ENCODE measurements at regions not wholly inside any gene's neighbourhood (a gene's known extent, or its start where the extent isn't known, plus 50 kb on each side); places are given as distances from the start of the nearest gene placed in this dataset.
"Not testable (repeated sequence)": the region's sequence is repeated elsewhere in the genome, so short reads cannot be mapped to it uniquely, and the experiment has no call there.

- no peak for DNase-seq (ENCODE audit: extremely low spot score)
- no peaks in the 10 kb centered on the region for H3K36me3 ChIP-seq (ENCODE audit: insufficient read depth)
- no peaks in the 10 kb centered on the region for H3K4me1 ChIP-seq (ENCODE audit: insufficient read depth)
- H3K27ac ChIP-seq (ENCODE audit: low read depth) = no peak overlapping the region
- 86% methylated on average over 3 of the region's 3 CpGs for WGBS
- no peak overlapping the region for H3K4me3 ChIP-seq (ENCODE audit: low read depth, low read length)
These were observed 210.1 kb downstream of the DEPDC1B start for GRCh38 chr5:60489856-60490255.

GRCh38 chr5:60489377-60489776 is 210.6 kb downstream of the DEPDC1B start:
- H3K27ac ChIP-seq (ENCODE audit: low read depth) = no peak overlapping the region
- WGBS = 19% methylated on average over 2 of the region's 2 CpGs
- H3K4me3 ChIP-seq (ENCODE audit: low read depth, low read length) = no peak overlapping the region

GRCh38 chr5:60488466-60489130 is 211.4 kb downstream of the DEPDC1B start:
- Histone ChIP-seq H3K4me1 (ENCODE audit: insufficient read depth) (no peaks in the 10 kb centered on the region), H3K4me3 (ENCODE audit: low read depth, low read length) (no peak overlapping the region), H3K36me3 (ENCODE audit: insufficient read depth) (no peaks in the 10 kb centered on the region), H3K27ac (ENCODE audit: low read depth) (no peak overlapping the region)
- WGBS = 41% methylated on average over 6 of the region's 6 CpGs
- DNase-seq (ENCODE audit: extremely low spot score) = no peak

More at GRCh38 chr5:60489377-60489776, 210.6 kb downstream of the DEPDC1B start:
- no peak for DNase-seq (ENCODE audit: extremely low spot score)
- Histone ChIP-seq H3K4me1 (ENCODE audit: insufficient read depth) (no peaks in the 10 kb centered on the region), H3K36me3 (ENCODE audit: insufficient read depth) (no peaks in the 10 kb centered on the region)

GRCh38 chr5:60487885-60488442 is 212.0 kb downstream of the DEPDC1B start:
- DNase-seq (ENCODE audit: extremely low spot score) = peak; percentile 58
- no peak overlapping the region for H3K27ac ChIP-seq (ENCODE audit: low read depth)
- H3K4me3 ChIP-seq (ENCODE audit: low read depth, low read length) = no peak overlapping the region
- H3K4me1 ChIP-seq (ENCODE audit: insufficient read depth) = no peaks in the 10 kb centered on the region
- no peaks in the 10 kb centered on the region for H3K36me3 ChIP-seq (ENCODE audit: insufficient read depth)
- WGBS = 39% methylated on average over 16 of the region's 16 CpGs

GRCh38 chr5:60487476-60487875 is 212.5 kb downstream of the DEPDC1B start:
- WGBS = 18% methylated on average over 2 of the region's 2 CpGs
- no peak overlapping the region for H3K27ac ChIP-seq (ENCODE audit: low read depth)

GRCh38 chr5:60485361-60485760 is 214.6 kb downstream of the DEPDC1B start:
- no peak overlapping the region for H3K27ac ChIP-seq (ENCODE audit: low read depth)
- 81% methylated on average over 1 of the region's 1 CpG for WGBS

More at GRCh38 chr5:60487476-60487875, 212.5 kb downstream of the DEPDC1B start:
- Histone ChIP-seq H3K36me3 (ENCODE audit: insufficient read depth) (no peaks in the 10 kb centered on the region), H3K4me1 (ENCODE audit: insufficient read depth) (no peaks in the 10 kb centered on the region), H3K4me3 (ENCODE audit: low read depth, low read length) (no peak overlapping the region)
- DNase-seq (ENCODE audit: extremely low spot score) = peak; percentile 35

GRCh38 chr5:60483050-60483449 is 216.9 kb downstream of the DEPDC1B start:
- DNase-seq (ENCODE audit: extremely low spot score) = no peak
- no peaks in the 10 kb centered on the region for H3K4me1 ChIP-seq (ENCODE audit: insufficient read depth)
- H3K27ac ChIP-seq (ENCODE audit: low read depth) = no peak overlapping the region
- H3K4me3 ChIP-seq (ENCODE audit: low read depth, low read length) = no peak overlapping the region
- no peaks in the 10 kb centered on the region for H3K36me3 ChIP-seq (ENCODE audit: insufficient read depth)

More at GRCh38 chr5:60485361-60485760, 214.6 kb downstream of the DEPDC1B start:
- H3K36me3 ChIP-seq (ENCODE audit: insufficient read depth) = no peaks in the 10 kb centered on the region
- H3K4me3 ChIP-seq (ENCODE audit: low read depth, low read length) = no peak overlapping the region
- no peaks in the 10 kb centered on the region for H3K4me1 ChIP-seq (ENCODE audit: insufficient read depth)
- DNase-seq (ENCODE audit: extremely low spot score) = no peak

- Histone ChIP-seq H3K4me1 (ENCODE audit: insufficient read depth) (no peaks in the 10 kb centered on the region), H3K36me3 (ENCODE audit: insufficient read depth) (no peaks in the 10 kb centered on the region), H3K4me3 (ENCODE audit: low read depth, low read length) (no peak overlapping the region), H3K27ac (ENCODE audit: low read depth) (no peak overlapping the region)
- 81% methylated on average over 1 of the region's 1 CpG for WGBS
- DNase-seq (ENCODE audit: extremely low spot score) = no peak
These were observed 217.7 kb downstream of the DEPDC1B start for GRCh38 chr5:60482301-60482700.

GRCh38 chr5:60479542-60479941 is 220.4 kb downstream of the DEPDC1B start:
- WGBS = 89% methylated on average over 2 of the region's 2 CpGs
- no peaks in the 10 kb centered on the region for H3K4me1 ChIP-seq (ENCODE audit: insufficient read depth)

GRCh38 chr5:60477849-60478248 is 222.1 kb downstream of the DEPDC1B start:
- Histone ChIP-seq H3K4me1 (ENCODE audit: insufficient read depth) (no peaks in the 10 kb centered on the region), H3K36me3 (ENCODE audit: insufficient read depth) (no peaks in the 10 kb centered on the region), H3K27ac (ENCODE audit: low read depth) (no peak overlapping the region), H3K4me3 (ENCODE audit: low read depth, low read length) (no peak overlapping the region)
- no peak for DNase-seq (ENCODE audit: extremely low spot score)

More at GRCh38 chr5:60479542-60479941, 220.4 kb downstream of the DEPDC1B start:
- no peak overlapping the region for H3K27ac ChIP-seq (ENCODE audit: low read depth)
- no peak overlapping the region for H3K4me3 ChIP-seq (ENCODE audit: low read depth, low read length)
- DNase-seq (ENCODE audit: extremely low spot score) = no peak
- no peaks in the 10 kb centered on the region for H3K36me3 ChIP-seq (ENCODE audit: insufficient read depth)

- Histone ChIP-seq H3K4me1 (ENCODE audit: insufficient read depth) (no peaks in the 10 kb centered on the region), H3K4me3 (ENCODE audit: low read depth, low read length) (no peak overlapping the region), H3K27ac (ENCODE audit: low read depth) (no peak overlapping the region), H3K36me3 (ENCODE audit: insufficient read depth) (no peaks in the 10 kb centered on the region)
- DNase-seq (ENCODE audit: extremely low spot score) = no peak
- WGBS = 87% methylated on average over 3 of the region's 3 CpGs
These were observed 226.3 kb downstream of the DEPDC1B start for GRCh38 chr5:60473654-60474053.

GRCh38 chr5:60473027-60473426 is 226.9 kb downstream of the DEPDC1B start:
- H3K27ac ChIP-seq (ENCODE audit: low read depth); H3K4me1 ChIP-seq (ENCODE audit: insufficient read depth); H3K36me3 ChIP-seq (ENCODE audit: insufficient read depth); DNase-seq (ENCODE audit: extremely low spot score); H3K4me3 ChIP-seq (ENCODE audit: low read depth, low read length): not testable (repeated sequence)

GRCh38 chr5:60470881-60471280 is 229.1 kb downstream of the DEPDC1B start:
- DNase-seq (ENCODE audit: extremely low spot score) = no peak
- no peaks in the 10 kb centered on the region for H3K4me1 ChIP-seq (ENCODE audit: insufficient read depth)
- no peak overlapping the region for H3K4me3 ChIP-seq (ENCODE audit: low read depth, low read length)
- no peaks in the 10 kb centered on the region for H3K36me3 ChIP-seq (ENCODE audit: insufficient read depth)
- no peak overlapping the region for H3K27ac ChIP-seq (ENCODE audit: low read depth)

- H3K27ac ChIP-seq (ENCODE audit: low read depth) = no peak overlapping the region
- H3K4me3 ChIP-seq (ENCODE audit: low read depth, low read length) = no peak overlapping the region
- no peak for DNase-seq (ENCODE audit: extremely low spot score)
- 86% methylated on average over 1 of the region's 1 CpG for WGBS
- H3K4me1 ChIP-seq (ENCODE audit: insufficient read depth) = no peaks in the 10 kb centered on the region
- H3K36me3 ChIP-seq (ENCODE audit: insufficient read depth) = no peaks in the 10 kb centered on the region
These were observed 230.7 kb downstream of the DEPDC1B start for GRCh38 chr5:60469286-60469685.

Measured in urinary bladder (tissue), 3 donors.